HEK293T (cell line): ENCODE measurements at regions not wholly inside any gene's neighbourhood (a gene's known extent, or its start where the extent isn't known, plus 50 kb on each side); places are given as distances from the start of the nearest gene placed in this dataset.
"Not testable (repeated sequence)": the region's sequence is repeated elsewhere in the genome, so short reads cannot be mapped to it uniquely, and the experiment has no call there.

Experiments used
- CTCF ChIA-PET: fragments of 350-600 bp; formaldehyde crosslinking; extraction: SDS; loops from one replicate; lab custom pipeline; 2021; ENCODE audit warnings: antibody characterized with exemption, inconsistent platforms; lab: Yijun Ruan, JAX
- POLR2A ChIA-PET: fragments of 350-600 bp; formaldehyde crosslinking; extraction: SDS; loops from one replicate; lab custom pipeline; 2020; ENCODE audit warnings: antibody characterized with exemption, inconsistent platforms; lab: Yijun Ruan, JAX
- DNase-seq: peaks from one replicate; pipeline ENCODE4 v3.0.0; 2012; ENCODE audit warnings: mixed read lengths; ENCODE audit errors: extremely low spot score
- ARNT ChIP-seq: fragments of 450-650 bp; IDR thresholded peaks from 2 replicates; pipeline ENCODE4 v1.6.1; 2017; ENCODE audit warnings: mild to moderate bottlenecking
- BHLHE40 ChIP-seq: fragments of 450-650 bp; IDR thresholded peaks from 2 replicates; pipeline ENCODE4 v1.6.1; 2016; ENCODE audit warnings: mild to moderate bottlenecking, moderate library complexity, borderline replicate concordance
- CTBP1 ChIP-seq: fragments of 450-650 bp; IDR thresholded peaks from 2 replicates; pipeline ENCODE4 v1.6.1; 2016; ENCODE audit warnings: borderline replicate concordance
- ELF4 ChIP-seq: fragments of 450-650 bp; IDR thresholded peaks from 2 replicates; pipeline ENCODE4 v1.6.1; 2017; ENCODE audit warnings: antibody characterized with exemption
- FOXA1 ChIP-seq: fragments of 450-650 bp; IDR thresholded peaks from 2 replicates; pipeline ENCODE4 v1.6.1; 2016; ENCODE audit warnings: mild to moderate bottlenecking
- FOXK2 ChIP-seq: fragments of 450-650 bp; IDR thresholded peaks from 2 replicates; pipeline ENCODE4 v1.6.1; 2016; ENCODE audit warnings: mild to moderate bottlenecking
- FOXM1 ChIP-seq: fragments of 450-650 bp; IDR thresholded peaks from 2 replicates; pipeline ENCODE4 v1.6.1; 2017; ENCODE audit warnings: mild to moderate bottlenecking, borderline replicate concordance
- HDGF ChIP-seq: fragments of 450-650 bp; IDR thresholded peaks from 2 replicates; pipeline ENCODE4 v1.6.1; 2017; ENCODE audit warnings: antibody characterized with exemption, borderline replicate concordance
- L3MBTL2 ChIP-seq: fragments of 450-650 bp; conservative IDR thresholded peaks from 2 replicates; pipeline ENCODE4 v1.6.1; 2016; ENCODE audit warnings: mild to moderate bottlenecking
- LEF1 ChIP-seq: fragments of 450-650 bp; IDR thresholded peaks from 2 replicates; pipeline ENCODE4 v1.6.1; 2017; ENCODE audit warnings: mild to moderate bottlenecking, borderline replicate concordance
- NFRKB ChIP-seq: fragments of 450-650 bp; IDR thresholded peaks from 2 replicates; pipeline ENCODE4 v1.6.1; 2016; ENCODE audit warnings: mild to moderate bottlenecking, moderate library complexity
- PKNOX1 ChIP-seq: fragments of 450-650 bp; IDR thresholded peaks from 2 replicates; pipeline ENCODE4 v1.6.1; 2016
- SP1 ChIP-seq: fragments of 450-650 bp; IDR thresholded peaks from 2 replicates; pipeline ENCODE4 v1.6.1; 2017
- SUZ12 ChIP-seq: fragments of 450-650 bp; IDR thresholded peaks from 2 replicates; pipeline ENCODE4 v1.6.1; 2016; ENCODE audit warnings: mild to moderate bottlenecking
- TARDBP ChIP-seq: fragments of 450-650 bp; IDR thresholded peaks from 2 replicates; pipeline ENCODE4 v1.6.1; 2016
- ZNF384 ChIP-seq: fragments of 450-650 bp; IDR thresholded peaks from 2 replicates; pipeline ENCODE4 v1.6.1; 2016

- CTCF ChIA-PET, result no interaction called here
- no peak for DNase-seq
- TF ChIP-seq FOXM1, result no peak
- no peak for TF ChIP-seq BHLHE40
- no peak for TF ChIP-seq ZNF384
- TF ChIP-seq SUZ12, result no peak
- TF ChIP-seq HDGF, result no peak
- TF ChIP-seq ARNT, result no peak
- no peak for TF ChIP-seq NFRKB
- no peak for TF ChIP-seq LEF1
- no peak for TF ChIP-seq FOXK2
- no peak for TF ChIP-seq TARDBP
- no peak for TF ChIP-seq L3MBTL2
- TF ChIP-seq PKNOX1, result no peak
- TF ChIP-seq FOXA1, result no peak
- TF ChIP-seq SP1, result no peak
- TF ChIP-seq CTBP1, result no peak
- no peak for TF ChIP-seq ELF4
- POLR2A ChIA-PET, result no interaction called here
Measured at GRCh38 chr5:32951878-32952277, 240.8 kb downstream of the NPR3 start.

DNA sequence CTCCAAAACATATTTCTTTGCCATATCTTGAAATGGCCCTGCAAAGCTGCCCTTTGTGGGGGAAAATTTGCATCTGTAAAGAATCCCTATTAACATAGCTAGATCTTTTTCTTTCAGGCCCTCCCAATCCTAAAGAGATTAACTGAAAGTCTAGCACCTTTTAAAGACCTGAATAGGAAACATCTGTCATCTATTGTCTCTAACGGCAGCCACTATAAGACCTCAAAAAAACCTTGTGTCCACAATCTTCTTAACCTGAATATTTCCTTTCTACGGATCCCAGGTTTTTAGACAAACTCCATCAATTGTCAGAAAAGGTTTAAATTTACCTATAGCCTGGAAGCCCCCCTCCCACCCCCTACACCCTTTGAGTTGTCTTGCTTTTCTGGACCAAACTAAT is 241.3 kb downstream of the NPR3 start:
- DNase-seq, POLR2A ChIA-PET, CTCF ChIA-PET: not testable (repeated sequence)

DNA sequence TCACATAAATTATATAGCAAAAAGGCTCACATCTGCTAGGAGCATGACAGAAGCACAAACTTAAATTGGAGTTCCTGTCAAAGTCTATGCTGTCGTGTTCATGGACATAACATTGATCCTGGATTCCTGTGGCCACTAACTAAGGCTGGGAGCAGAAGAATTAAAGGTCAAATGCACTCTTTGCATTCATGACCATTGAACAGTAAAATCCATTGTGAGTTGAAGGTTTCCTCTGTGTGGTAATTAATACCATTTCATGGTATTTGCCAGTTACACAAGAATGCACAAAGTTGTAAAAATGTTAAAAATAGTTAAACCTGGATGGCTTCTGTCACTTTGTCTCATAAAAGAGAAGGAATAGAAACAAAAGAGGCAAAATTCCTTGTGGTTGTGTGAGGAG is 242.6 kb downstream of the NPR3 start:
- DNase-seq, result no peak
- POLR2A ChIA-PET, result no interaction called here
- TF ChIP-seq ELF4 (no peak), FOXA1 (no peak)
- CTCF ChIA-PET, result no interaction called here

- CTCF ChIA-PET, result interaction anchor here (0.6 kb wide), 1 partner anchor 366 kb away, joined by 3 read pairs; no protein-coding TSS in a partner anchor
- DNase-seq, result no peak
- TF ChIP-seq FOXM1 (no peak), PKNOX1 (no peak), SUZ12 (no peak), BHLHE40 (no peak), LEF1 (no peak), L3MBTL2 (no peak), HDGF (no peak), ARNT (no peak), FOXK2 (no peak), CTBP1 (no peak), FOXA1 (no peak), SP1 (no peak), ELF4 (no peak)
- POLR2A ChIA-PET, result no interaction called here
Measured at GRCh38 chr5:32955814-32956213, 244.7 kb downstream of the NPR3 start.

GRCh38 chr5:32960340-32961058 is 249.4 kb downstream of the NPR3 start:
- ChIA-PET POLR2A (no interaction called here), CTCF (no interaction called here)
- no peak for TF ChIP-seq LEF1
- no peak for TF ChIP-seq SUZ12
- no peak for TF ChIP-seq FOXA1
- TF ChIP-seq L3MBTL2, result no peak
- TF ChIP-seq TARDBP, result no peak
- no peak for TF ChIP-seq ZNF384
- no peak for DNase-seq

DNA sequence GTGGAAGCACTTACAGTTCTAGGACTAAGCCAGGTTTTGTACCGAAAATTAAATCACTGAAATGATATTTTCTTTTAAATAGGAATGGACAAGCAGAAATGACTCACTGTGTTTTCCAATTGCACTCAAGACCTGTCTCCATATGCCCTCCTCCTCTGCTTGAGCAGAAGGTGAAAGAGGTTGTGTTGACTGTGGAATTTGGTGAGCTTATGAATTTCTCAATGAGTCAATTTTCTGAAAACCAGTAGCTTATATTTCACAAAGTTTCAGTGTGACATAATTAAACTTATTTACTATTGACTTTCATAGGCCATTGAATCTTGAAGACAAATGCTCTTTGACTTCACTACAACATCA is 249.9 kb downstream of the NPR3 start:
- no peak for DNase-seq
- TF ChIP-seq ZNF384 (no peak), FOXA1 (no peak), LEF1 (no peak), TARDBP (no peak), ARNT (no peak), NFRKB (no peak), ELF4 (no peak), FOXK2 (no peak), L3MBTL2 (no peak), BHLHE40 (no peak), PKNOX1 (no peak), FOXM1 (no peak), HDGF (no peak), CTBP1 (no peak)
- ChIA-PET POLR2A (no interaction called here), CTCF (no interaction called here)

- no peak for DNase-seq
- no peak for TF ChIP-seq FOXK2
- no peak for TF ChIP-seq BHLHE40
- no peak for TF ChIP-seq HDGF
- POLR2A ChIA-PET, result no interaction called here
- CTCF ChIA-PET, result no interaction called here
Measured at GRCh38 chr5:32964261-32964660, 253.1 kb downstream of the NPR3 start.
